Upper lobe of left lung (tissue), 4 donors: ENCODE measurements at regions not wholly inside any gene's neighbourhood (a gene's known extent, or its start where the extent isn't known, plus 50 kb on each side); places are given as distances from the start of the nearest gene placed in this dataset.

Experiments used
- CTCF ChIP-seq, 6 experiments: fragments of 450-650 bp in 4 of 6; fragments of 200-600 bp in 2 of 6; sonication (generic) in 2 of 6; IDR thresholded peaks; one replicate each; pipeline ENCODE4 v1.5.1; 2016 to 2019; ENCODE audit warnings: antibody characterized with exemption in 6 of 6
- POLR2AphosphoS5 ChIP-seq, 2 donors: sonication (generic); formaldehyde crosslinking; IDR thresholded peaks; one replicate each; pipeline ENCODE4 v1.5.1; 2017; ENCODE audit warnings: antibody characterized with exemption in 2 of 2

DNA sequence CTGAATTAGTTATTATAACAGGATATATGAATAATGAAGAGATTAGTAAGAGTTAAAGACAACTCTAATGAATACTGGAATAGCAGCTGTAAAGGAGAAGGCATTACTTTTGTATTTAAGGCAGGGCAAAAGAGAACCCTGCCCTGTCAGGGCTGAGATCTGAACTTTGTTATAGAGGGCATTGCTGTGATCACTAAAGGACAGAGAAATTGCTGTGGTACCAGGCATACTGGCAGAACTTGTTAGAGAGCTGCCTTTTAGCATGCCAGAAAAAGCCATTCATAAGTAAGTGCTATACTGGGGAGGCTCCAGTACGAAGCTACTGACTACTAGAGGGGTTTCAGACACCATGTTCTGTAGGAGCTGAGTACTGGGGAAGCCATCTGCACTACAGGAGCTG, 481.8 kb downstream of the SEMA3D start:
- TF ChIP-seq POLR2AphosphoS5 (IDR thresholded peaks at IDR 0.05) (no peak), CTCF (IDR thresholded peaks at IDR 0.05) (no peak)
